Spleen (tissue), 11 donors: ENCODE measurements at regions not wholly inside any gene's neighbourhood (a gene's known extent, or its start where the extent isn't known, plus 50 kb on each side); places are given as distances from the start of the nearest gene placed in this dataset.

Experiments used
- DNase-seq: peaks from one replicate; pipeline ENCODE4 v3.0.0-alpha.2; 2020
- H3K27ac ChIP-seq, 8 donors: fragments of 200-600 bp; sonication (generic) in 7 of 8; 1 replicate in 4 of 8; 2 replicates in 4 of 8; pipeline versions ENCODE4 v1.5.0 to v1.8.0; 2016 to 2021; ENCODE audit warnings: inconsistent platforms in 4 of 8, mild to moderate bottlenecking in 4 of 8, moderate library complexity in 1 of 8
- H3K27me3 ChIP-seq, 7 donors: fragments of 200-600 bp; sonication (generic) in 6 of 7; replicated peaks in 1 of 7; 1 replicate in 4 of 7; 2 replicates in 3 of 7; pipeline versions ENCODE4 v1.5.0 to v1.8.0; 2016 to 2021; ENCODE audit warnings: inconsistent platforms in 3 of 7, mild to moderate bottlenecking in 1 of 7
- H3K36me3 ChIP-seq, 6 donors: fragments of 200-600 bp; sonication (generic) in 5 of 6; 1 replicate in 4 of 6; 2 replicates in 2 of 6; pipeline versions ENCODE4 v1.5.0 to v1.8.0; 2016 to 2021; ENCODE audit warnings: inconsistent platforms in 2 of 6
- H3K4me1 ChIP-seq, 6 donors: fragments of 200-600 bp; sonication (generic) in 5 of 6; 1 replicate in 3 of 6; 2 replicates in 3 of 6; pipeline versions ENCODE4 v1.5.0 to v1.8.0; 2016 to 2021; ENCODE audit warnings: inconsistent platforms in 3 of 6
- H3K4me3 ChIP-seq, 8 donors: fragments of 200-600 bp; sonication (generic) in 7 of 8; 1 replicate in 4 of 8; 2 replicates in 4 of 8; pipeline versions ENCODE4 v1.5.0 to v1.8.0; 2016 to 2021; ENCODE audit warnings: inconsistent platforms in 4 of 8, mild to moderate bottlenecking in 4 of 8, moderate library complexity in 2 of 8
- H3K9me3 ChIP-seq, 8 donors: fragments of 200-600 bp; sonication (generic) in 7 of 8; 1 replicate in 4 of 8; 2 replicates in 4 of 8; pipeline versions ENCODE4 v1.5.0 to v1.8.0; 2016 to 2021; ENCODE audit warnings: inconsistent platforms in 4 of 8
- POLR2A ChIP-seq, 3 donors: fragments of 450-650 bp; IDR thresholded peaks; one replicate each; pipeline ENCODE4 v1.5.1; 2017; ENCODE audit warnings: antibody characterized with exemption in 3 of 3, mild to moderate bottlenecking in 1 of 3
- POLR2AphosphoS5 ChIP-seq, 3 donors: sonication (generic); formaldehyde crosslinking; IDR thresholded peaks; one replicate each; pipeline ENCODE4 v1.5.1; 2017; ENCODE audit warnings: antibody characterized with exemption in 3 of 3
- whole genome bisulfite sequencing, 5 donors: extraction: QIAGEN DNeasy Blood & Tissue Kit in 3 of 5; methylation state at CpG; one replicate each; pipeline versions ENCODE4 v1.1.5 to v1.1.7; 2013 to 2018; 5-methylcytosine and 5-hydroxymethylcytosine counted together
- intact Hi-C: fragments of 100-400 bp; cut with DNase I; formaldehyde crosslinking; loops from one replicate; pipeline ENCODE4 v1.15.0; 2023; ENCODE audit warnings: low total_unique reads
- TF ChIP-seq, protein P1 (sequence below), 11 experiments: fragments of 200-600 bp in 7 of 11; fragments of 450-650 bp in 4 of 11; sonication (generic) in 4 of 11; IDR thresholded peaks in 8 of 11; conservative IDR thresholded peaks in 3 of 11; 1 replicate in 7 of 11; 2 replicates in 4 of 11; pipeline versions ENCODE4 v1.4.0 to v1.8.0; 2016 to 2021; ENCODE audit warnings: antibody characterized with exemption in 11 of 11, inconsistent platforms in 4 of 11, mild to moderate bottlenecking in 1 of 11
- donor health status: healthy with polysubstance abuse.
- donor health status: DM: no; HTN: no; CAD: no; lungs with moderate emphysema.
- donor health status: DM: no; HTN: no; CAD: no.
- donor health status: Bipolar disorder and iron deficiency.
- donor health status: healthy.
- donor health status: DM: no; HTN: no; CAD: no.
- donor health status: DM: yes; HTN: yes; CAD: no.

DNA sequence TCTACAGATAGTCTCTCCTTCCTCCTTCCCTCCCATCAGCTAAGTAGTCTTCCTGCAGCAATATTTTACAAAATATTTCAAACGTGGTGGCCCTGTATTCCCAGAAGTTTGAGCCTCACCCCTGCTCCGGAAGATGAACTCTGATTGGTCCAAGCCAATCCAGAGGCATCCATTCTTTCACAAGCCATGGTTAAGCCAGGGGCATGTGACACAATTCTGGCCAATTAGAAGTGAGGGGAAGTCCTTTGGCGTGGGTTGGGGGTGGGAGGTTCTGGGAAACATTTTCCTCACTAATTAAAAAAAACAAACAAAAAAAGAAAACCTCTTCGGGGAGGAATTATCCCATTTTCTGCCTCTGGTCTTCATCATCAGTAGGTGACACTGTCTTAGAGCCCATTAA is 69.4 kb upstream of the GSC start:
- intact Hi-C loops, result no loop called here
- TF ChIP-seq POLR2AphosphoS5 (IDR thresholded peaks at IDR 0.05) (no peak), POLR2A (IDR thresholded peaks at IDR 0.05) (no peak)
- TF ChIP-seq, protein P1, sequence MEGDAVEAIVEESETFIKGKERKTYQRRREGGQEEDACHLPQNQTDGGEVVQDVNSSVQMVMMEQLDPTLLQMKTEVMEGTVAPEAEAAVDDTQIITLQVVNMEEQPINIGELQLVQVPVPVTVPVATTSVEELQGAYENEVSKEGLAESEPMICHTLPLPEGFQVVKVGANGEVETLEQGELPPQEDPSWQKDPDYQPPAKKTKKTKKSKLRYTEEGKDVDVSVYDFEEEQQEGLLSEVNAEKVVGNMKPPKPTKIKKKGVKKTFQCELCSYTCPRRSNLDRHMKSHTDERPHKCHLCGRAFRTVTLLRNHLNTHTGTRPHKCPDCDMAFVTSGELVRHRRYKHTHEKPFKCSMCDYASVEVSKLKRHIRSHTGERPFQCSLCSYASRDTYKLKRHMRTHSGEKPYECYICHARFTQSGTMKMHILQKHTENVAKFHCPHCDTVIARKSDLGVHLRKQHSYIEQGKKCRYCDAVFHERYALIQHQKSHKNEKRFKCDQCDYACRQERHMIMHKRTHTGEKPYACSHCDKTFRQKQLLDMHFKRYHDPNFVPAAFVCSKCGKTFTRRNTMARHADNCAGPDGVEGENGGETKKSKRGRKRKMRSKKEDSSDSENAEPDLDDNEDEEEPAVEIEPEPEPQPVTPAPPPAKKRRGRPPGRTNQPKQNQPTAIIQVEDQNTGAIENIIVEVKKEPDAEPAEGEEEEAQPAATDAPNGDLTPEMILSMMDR (IDR thresholded peaks at IDR 0.05 in 8 of 11, conservative IDR thresholded peaks at IDR 0.05 in 3 of 11), result no peak
- Histone ChIP-seq H3K36me3 (no peaks in the 10 kb centered on the region), H3K9me3 (peaks cover 0 to 14% (median 0%) of the 10 kb centered on the region in 8 donors), H3K4me1 (no peaks in the 10 kb centered on the region), H3K4me3 (no peak overlapping the region), H3K27ac (no peak overlapping the region), H3K27me3 (no peaks in the 10 kb centered on the region)
- DNase-seq, result no peak
- 49 to 67% (median 54%) methylated on average over 4 of the region's 4 CpGs for WGBS, 5 donors

DNA sequence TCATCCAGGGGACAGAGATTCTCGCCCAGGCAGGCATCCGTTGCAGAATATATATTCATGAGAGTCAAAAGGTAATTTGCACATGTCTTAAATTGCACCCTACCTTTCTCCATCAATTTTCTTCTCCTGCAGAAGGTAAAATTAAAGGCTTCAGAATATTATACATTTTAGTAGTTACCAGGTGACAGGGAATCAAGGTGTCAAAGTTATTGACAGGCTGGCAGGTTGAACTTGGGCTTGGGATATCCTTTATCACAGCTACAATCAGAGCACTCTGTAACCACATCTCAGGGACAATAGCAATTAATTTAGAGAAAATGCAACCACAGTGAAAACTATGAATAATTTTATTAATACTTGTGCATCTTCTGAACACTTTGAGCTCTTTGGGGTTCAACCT is 66.9 kb upstream of the GSC start:
- H3K36me3 ChIP-seq, result no peaks in the 10 kb centered on the region
- no peak overlapping the region for H3K4me3 ChIP-seq
- TF ChIP-seq, protein P1 (IDR thresholded peaks at IDR 0.05 in 8 of 11, conservative IDR thresholded peaks at IDR 0.05 in 3 of 11), result no peak
- TF ChIP-seq POLR2A (IDR thresholded peaks at IDR 0.05), result no peak
- TF ChIP-seq POLR2AphosphoS5 (IDR thresholded peaks at IDR 0.05), result no peak
- DNase-seq, result no peak
- H3K27me3 ChIP-seq, result no peaks in the 10 kb centered on the region
- no peak overlapping the region for H3K27ac ChIP-seq
- intact Hi-C loops, result no loop called here
- H3K9me3 ChIP-seq, result peaks cover 0 to 8% (median 0%) of the 10 kb centered on the region in 8 donors
- WGBS, 5 donors, result 79 to 92% (median 82%) methylated on average over 2 of the region's 2 CpGs
- no peaks in the 10 kb centered on the region for H3K4me1 ChIP-seq

DNA sequence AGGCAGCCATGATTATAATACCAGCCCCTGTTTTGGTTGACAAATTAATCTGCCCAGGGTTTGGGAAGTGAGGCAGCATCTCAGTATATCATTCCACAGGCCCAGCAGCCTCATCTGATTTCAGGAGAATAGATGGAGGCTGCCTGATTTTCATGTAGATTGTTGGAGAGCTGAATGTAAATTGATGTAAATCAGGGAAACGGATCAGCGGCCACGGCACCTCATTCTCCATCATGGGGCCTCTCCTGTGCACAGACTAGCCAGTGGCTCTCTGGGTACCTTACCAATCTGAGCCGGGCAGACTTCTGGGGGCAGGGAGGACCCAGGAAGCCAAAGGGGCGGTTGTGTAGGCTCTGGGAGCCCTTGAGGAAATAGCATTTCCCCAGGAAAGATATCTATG is 63.7 kb upstream of the GSC start:
- Histone ChIP-seq H3K27me3 (no peaks in the 10 kb centered on the region), H3K4me3 (no peak overlapping the region), H3K27ac (no peak overlapping the region), H3K4me1 (no peaks in the 10 kb centered on the region), H3K9me3 (peaks cover 0 to 8% (median 0%) of the 10 kb centered on the region in 8 donors), H3K36me3 (no peaks in the 10 kb centered on the region)
- intact Hi-C loops, result no loop called here
- no peak for DNase-seq
- TF ChIP-seq POLR2AphosphoS5 (IDR thresholded peaks at IDR 0.05), result no peak
- TF ChIP-seq, protein P1 (IDR thresholded peaks at IDR 0.05 in 8 of 11, conservative IDR thresholded peaks at IDR 0.05 in 3 of 11), result no peak
- TF ChIP-seq POLR2A (IDR thresholded peaks at IDR 0.05), result no peak
- 61 to 76% (median 72%) methylated on average over 5 of the region's 5 CpGs for WGBS, 5 donors

DNA sequence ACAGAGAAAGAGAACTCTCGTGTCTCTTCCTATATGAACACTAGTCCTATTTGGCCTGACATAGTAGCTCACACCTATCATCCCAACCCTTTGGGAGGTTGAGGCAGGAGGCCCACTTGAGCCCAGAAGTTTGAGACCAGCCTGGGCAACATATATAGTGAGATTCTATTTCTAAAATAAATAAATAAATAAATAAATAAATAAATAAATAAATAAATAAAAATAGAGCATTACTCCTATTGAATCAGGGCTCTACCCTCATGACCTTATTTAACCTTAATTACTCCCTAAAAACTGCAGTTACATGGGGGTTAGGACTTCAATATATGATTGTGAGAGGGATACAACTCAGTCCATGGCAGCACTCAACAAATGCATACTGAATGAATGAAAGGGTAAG is 61.2 kb upstream of the GSC start:
- Histone ChIP-seq H3K36me3 (no peaks in the 10 kb centered on the region), H3K9me3 (peaks cover 0 to 8% (median 0%) of the 10 kb centered on the region in 8 donors), H3K4me1 (no peaks in the 10 kb centered on the region), H3K4me3 (no peak overlapping the region), H3K27me3 (peaks cover 0 to 3% (median 0%) of the 10 kb centered on the region in 7 donors), H3K27ac (no peak overlapping the region)
- TF ChIP-seq POLR2A (IDR thresholded peaks at IDR 0.05), result no peak
- TF ChIP-seq POLR2AphosphoS5 (IDR thresholded peaks at IDR 0.05), result no peak
- TF ChIP-seq, protein P1 (IDR thresholded peaks at IDR 0.05 in 8 of 11, conservative IDR thresholded peaks at IDR 0.05 in 3 of 11), result no peak
- no peak for DNase-seq
- intact Hi-C loops, result no loop called here
- 0 to 75% (median 37%) methylated on average over 1 of the region's 1 CpG for WGBS, 5 donors
